ENCODE measurements at regions not wholly inside any gene's neighbourhood (a gene's known extent, or its start where the extent isn't known, plus 50 kb on each side); places are given as distances from the start of the nearest gene placed in this dataset.
"Not testable (repeated sequence)": the region's sequence is repeated elsewhere in the genome, so short reads cannot be mapped to it uniquely, and the experiment has no call there.

- no peak overlapping the region for H3K4me2 ChIP-seq
- H2AFZ ChIP-seq (ENCODE audit: low read depth) = no peak overlapping the region
- no peak overlapping the region for H3K4me3 ChIP-seq (IDR thresholded peaks at IDR 0.05; ENCODE audit: insufficient read depth, low read depth, low read length)
- H3K9ac ChIP-seq = no peak overlapping the region
- no peak for TF ChIP-seq CTCF (conservative IDR thresholded peaks at IDR 0.05; ENCODE audit: low read depth, low read length)
- no peak overlapping the region for H3K27ac ChIP-seq
- no peaks in the 10 kb centered on the region for H3K27me3 ChIP-seq (ENCODE audit: insufficient read depth, low read depth)
- no peaks in the 10 kb centered on the region for H4K20me1 ChIP-seq (ENCODE audit: insufficient read depth)
- H3K4me1 ChIP-seq (ENCODE audit: low read depth, poor library complexity, severe bottlenecking) = no peaks in the 10 kb centered on the region
- no peaks in the 10 kb centered on the region for H3K79me2 ChIP-seq (ENCODE audit: insufficient read depth, low read depth)
- H3K36me3 ChIP-seq (ENCODE audit: insufficient read depth) = no peaks in the 10 kb centered on the region
Measured at GRCh38 chr9:26789959-26790358, 102.6 kb downstream of the CAAP1 start.

DNA sequence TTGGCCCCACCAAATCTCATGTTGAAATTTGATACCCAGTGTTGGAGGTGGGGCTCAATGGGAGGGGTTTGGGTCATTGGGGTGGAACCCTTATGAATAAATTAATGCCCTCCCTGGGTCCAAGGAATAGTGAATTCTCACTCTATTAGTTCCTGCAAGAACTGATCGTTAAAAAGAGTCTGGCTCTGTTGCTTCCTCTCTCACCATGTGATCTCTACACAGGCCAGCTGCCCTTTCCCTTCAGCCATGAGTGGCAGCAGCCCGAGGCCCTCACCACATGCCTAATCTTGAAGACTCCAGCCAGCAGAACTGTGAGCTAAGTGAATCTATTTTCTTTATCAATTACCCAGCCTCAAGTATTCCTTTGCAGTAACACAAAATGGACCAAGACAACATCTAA is 106.0 kb downstream of the CAAP1 start:
- Histone ChIP-seq H3K9ac (no peak overlapping the region), H2AFZ (ENCODE audit: low read depth) (no peak overlapping the region), H3K36me3 (ENCODE audit: insufficient read depth) (no peaks in the 10 kb centered on the region), H3K4me2 (no peak overlapping the region), H3K27me3 (ENCODE audit: insufficient read depth, low read depth) (no peaks in the 10 kb centered on the region), H3K4me1 (ENCODE audit: low read depth, poor library complexity, severe bottlenecking) (no peaks in the 10 kb centered on the region), H3K4me3 (IDR thresholded peaks at IDR 0.05; ENCODE audit: insufficient read depth, low read depth, low read length) (no peak overlapping the region), H3K27ac (no peak overlapping the region), H4K20me1 (ENCODE audit: insufficient read depth) (no peaks in the 10 kb centered on the region), H3K79me2 (ENCODE audit: insufficient read depth, low read depth) (no peaks in the 10 kb centered on the region)
- no peak for TF ChIP-seq CTCF (conservative IDR thresholded peaks at IDR 0.05; ENCODE audit: low read depth, low read length)

- Histone ChIP-seq H3K79me2 (ENCODE audit: insufficient read depth, low read depth) (no peaks in the 10 kb centered on the region), H3K4me3 (IDR thresholded peaks at IDR 0.05; ENCODE audit: insufficient read depth, low read depth, low read length) (no peak overlapping the region), H3K36me3 (ENCODE audit: insufficient read depth) (no peaks in the 10 kb centered on the region), H3K4me2 (no peak overlapping the region), H3K27ac (no peak overlapping the region), H2AFZ (ENCODE audit: low read depth) (no peak overlapping the region), H3K9ac (no peak overlapping the region), H3K27me3 (ENCODE audit: insufficient read depth, low read depth) (no peaks in the 10 kb centered on the region), H4K20me1 (ENCODE audit: insufficient read depth) (no peaks in the 10 kb centered on the region), H3K4me1 (ENCODE audit: low read depth, poor library complexity, severe bottlenecking) (no peaks in the 10 kb centered on the region)
- no peak for TF ChIP-seq CTCF (conservative IDR thresholded peaks at IDR 0.05; ENCODE audit: low read depth, low read length)
Measured at GRCh38 chr9:26782899-26783298, 109.7 kb downstream of the CAAP1 start.

GRCh38 chr9:26781906-26782305 is 110.7 kb downstream of the CAAP1 start:
- H3K36me3 ChIP-seq (ENCODE audit: insufficient read depth) = no peaks in the 10 kb centered on the region
- H4K20me1 ChIP-seq (ENCODE audit: insufficient read depth) = no peaks in the 10 kb centered on the region
- no peak overlapping the region for H3K9ac ChIP-seq
- no peak for TF ChIP-seq CTCF (conservative IDR thresholded peaks at IDR 0.05; ENCODE audit: low read depth, low read length)
- no peak overlapping the region for H2AFZ ChIP-seq (ENCODE audit: low read depth)
- H3K4me1 ChIP-seq (ENCODE audit: low read depth, poor library complexity, severe bottlenecking) = no peaks in the 10 kb centered on the region
- no peaks in the 10 kb centered on the region for H3K79me2 ChIP-seq (ENCODE audit: insufficient read depth, low read depth)
- H3K27ac ChIP-seq = no peak overlapping the region
- no peak overlapping the region for H3K4me3 ChIP-seq (IDR thresholded peaks at IDR 0.05; ENCODE audit: insufficient read depth, low read depth, low read length)
- H3K4me2 ChIP-seq = no peak overlapping the region
- H3K27me3 ChIP-seq (ENCODE audit: insufficient read depth, low read depth) = no peaks in the 10 kb centered on the region

DNA sequence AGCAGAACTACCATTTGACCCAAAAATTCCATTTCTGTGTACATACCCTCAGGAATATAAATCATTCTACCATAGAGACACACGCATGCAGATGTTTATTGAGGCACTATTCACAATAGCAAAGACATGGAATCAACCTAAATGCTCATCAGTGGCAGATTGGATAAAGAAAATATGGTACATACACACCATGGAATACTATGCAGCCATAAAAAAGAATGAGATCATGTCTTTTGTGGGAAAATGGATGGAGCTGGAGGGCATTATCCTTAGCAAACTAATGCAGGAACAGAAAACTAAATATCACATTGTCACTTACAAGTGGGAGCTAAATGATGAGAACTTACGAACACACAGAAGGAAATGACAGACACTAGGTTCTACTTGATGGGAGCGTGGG is 112.3 kb downstream of the CAAP1 start:
- H3K4me2 ChIP-seq; H2AFZ ChIP-seq (ENCODE audit: low read depth); H4K20me1 ChIP-seq (ENCODE audit: insufficient read depth); H3K27ac ChIP-seq; H3K4me1 ChIP-seq (ENCODE audit: low read depth, poor library complexity, severe bottlenecking); H3K4me3 ChIP-seq (IDR thresholded peaks at IDR 0.05; ENCODE audit: insufficient read depth, low read depth, low read length); H3K36me3 ChIP-seq (ENCODE audit: insufficient read depth); H3K79me2 ChIP-seq (ENCODE audit: insufficient read depth, low read depth); H3K9ac ChIP-seq; H3K27me3 ChIP-seq (ENCODE audit: insufficient read depth, low read depth): not testable (repeated sequence)

Measured in KMS-11 (cell line).